Calu3 (cell line): ENCODE measurements at regions not wholly inside any gene's neighbourhood (a gene's known extent, or its start where the extent isn't known, plus 50 kb on each side); places are given as distances from the start of the nearest gene placed in this dataset.

Experiments
- BruUV-seq: library from RNA; stranded (reverse); fragments of 400-500 nt; replicated peaks from 2 replicates; lab custom pipeline; 2021; lab: Mats Ljungman, UMichigan
- CTCF ChIA-PET: fragments of 300-600 bp; sonication (Branson Sonifier 250); formaldehyde crosslinking; loops from one replicate; lab custom pipeline; 2022; ENCODE audit warnings: antibody characterized with exemption; lab: Charles Lee
- DNase-seq: peaks from one replicate; pipeline ENCODE4 v3.0.0; 2022
- H3K27ac Mint-ChIP-seq: one replicate; pipeline ENCODE4 v1.8.0; 2022; ENCODE audit warnings: mixed read lengths; ENCODE audit not compliant: unreplicated experiment
- H3K27me3 Mint-ChIP-seq: one replicate; pipeline ENCODE4 v1.8.0; 2022; ENCODE audit warnings: mixed read lengths; ENCODE audit not compliant: unreplicated experiment
- H3K36me3 Mint-ChIP-seq: one replicate; pipeline ENCODE4 v1.8.0; 2022; ENCODE audit warnings: mild to moderate bottlenecking, moderate library complexity, mixed read lengths; ENCODE audit not compliant: insufficient read depth, unreplicated experiment
- H3K4me1 Mint-ChIP-seq: one replicate; pipeline ENCODE4 v1.8.0; 2022; ENCODE audit warnings: mild to moderate bottlenecking, low read depth, mixed read lengths; ENCODE audit not compliant: unreplicated experiment
- H3K4me3 Mint-ChIP-seq: one replicate; pipeline ENCODE4 v1.8.0; 2022; ENCODE audit warnings: mild to moderate bottlenecking, low read depth, moderate library complexity, mixed read lengths; ENCODE audit not compliant: unreplicated experiment
- H3K9me3 Mint-ChIP-seq: one replicate; pipeline ENCODE4 v1.8.0; 2022; ENCODE audit warnings: low read depth, mixed read lengths; ENCODE audit not compliant: unreplicated experiment
- intact Hi-C: fragments of 100-400 bp; cut with micrococcal nuclease; formaldehyde crosslinking; loops from one replicate; pipeline ENCODE4 v1.10.0; 2022; ENCODE audit not compliant: unreplicated experiment
- TF ChIP-seq, protein P1 (sequence below): fragments of 200-600 bp; IDR thresholded peaks from one replicate; pipeline ENCODE4 v1.8.0; 2022; ENCODE audit warnings: antibody characterized with exemption; ENCODE audit not compliant: unreplicated experiment

GRCh38 chr9:14532456-14533115 is 160.6 kb downstream of the ZDHHC21 start:
- H3K4me1 Mint-ChIP-seq: no peaks in the 10 kb centered on the region
- H3K27ac Mint-ChIP-seq: no peak overlapping the region
- CTCF ChIA-PET: interaction anchor here (0.6 kb wide), 2 partner anchors 14 to 805 kb away, joined by 3 read pairs; no protein-coding TSS in a partner anchor
- H3K9me3 Mint-ChIP-seq: no peaks in the 10 kb centered on the region
- H3K36me3 Mint-ChIP-seq: no peaks in the 10 kb centered on the region
- TF ChIP-seq, protein P1, sequence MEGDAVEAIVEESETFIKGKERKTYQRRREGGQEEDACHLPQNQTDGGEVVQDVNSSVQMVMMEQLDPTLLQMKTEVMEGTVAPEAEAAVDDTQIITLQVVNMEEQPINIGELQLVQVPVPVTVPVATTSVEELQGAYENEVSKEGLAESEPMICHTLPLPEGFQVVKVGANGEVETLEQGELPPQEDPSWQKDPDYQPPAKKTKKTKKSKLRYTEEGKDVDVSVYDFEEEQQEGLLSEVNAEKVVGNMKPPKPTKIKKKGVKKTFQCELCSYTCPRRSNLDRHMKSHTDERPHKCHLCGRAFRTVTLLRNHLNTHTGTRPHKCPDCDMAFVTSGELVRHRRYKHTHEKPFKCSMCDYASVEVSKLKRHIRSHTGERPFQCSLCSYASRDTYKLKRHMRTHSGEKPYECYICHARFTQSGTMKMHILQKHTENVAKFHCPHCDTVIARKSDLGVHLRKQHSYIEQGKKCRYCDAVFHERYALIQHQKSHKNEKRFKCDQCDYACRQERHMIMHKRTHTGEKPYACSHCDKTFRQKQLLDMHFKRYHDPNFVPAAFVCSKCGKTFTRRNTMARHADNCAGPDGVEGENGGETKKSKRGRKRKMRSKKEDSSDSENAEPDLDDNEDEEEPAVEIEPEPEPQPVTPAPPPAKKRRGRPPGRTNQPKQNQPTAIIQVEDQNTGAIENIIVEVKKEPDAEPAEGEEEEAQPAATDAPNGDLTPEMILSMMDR: no peak
- BruUV-seq: no TSS peak
- no peak overlapping the region for H3K4me3 Mint-ChIP-seq
- no peaks in the 10 kb centered on the region for H3K27me3 Mint-ChIP-seq
- no peak for DNase-seq
- intact Hi-C loops: no loop called here

GRCh38 chr9:14531341-14532269 is 161.6 kb downstream of the ZDHHC21 start:
- Mint-ChIP-seq H3K4me3 (no peak overlapping the region), H3K27ac (no peak overlapping the region), H3K27me3 (no peaks in the 10 kb centered on the region), H3K9me3 (no peaks in the 10 kb centered on the region), H3K36me3 (no peaks in the 10 kb centered on the region), H3K4me1 (no peaks in the 10 kb centered on the region)
- BruUV-seq: no TSS peak
- TF ChIP-seq, protein P1: no peak
- intact Hi-C loops: no loop called here
- CTCF ChIA-PET: no interaction called here
- DNase-seq: no peak

GRCh38 chr9:14530841-14531240 is 162.4 kb downstream of the ZDHHC21 start:
- intact Hi-C loops: no loop called here
- Mint-ChIP-seq H3K4me1 (no peaks in the 10 kb centered on the region), H3K9me3 (no peaks in the 10 kb centered on the region), H3K27ac (no peak overlapping the region), H3K4me3 (no peak overlapping the region), H3K36me3 (no peaks in the 10 kb centered on the region), H3K27me3 (no peaks in the 10 kb centered on the region)
- BruUV-seq: no TSS peak
- no peak for DNase-seq
- TF ChIP-seq, protein P1: no peak
- CTCF ChIA-PET: no interaction called here

GRCh38 chr9:14530366-14530765 is 162.9 kb downstream of the ZDHHC21 start:
- Mint-ChIP-seq H3K9me3 (no peaks in the 10 kb centered on the region), H3K27me3 (no peaks in the 10 kb centered on the region), H3K36me3 (no peaks in the 10 kb centered on the region), H3K4me1 (no peaks in the 10 kb centered on the region), H3K4me3 (no peak overlapping the region), H3K27ac (no peak overlapping the region)
- DNase-seq: no peak
- no TSS peak for BruUV-seq
- intact Hi-C loops: no loop called here
- CTCF ChIA-PET: no interaction called here
- TF ChIP-seq, protein P1: no peak
